ENCODE measurements at regions not wholly inside any gene's neighbourhood (a gene's known extent, or its start where the extent isn't known, plus 50 kb on each side); places are given as distances from the start of the nearest gene placed in this dataset.

DNA sequence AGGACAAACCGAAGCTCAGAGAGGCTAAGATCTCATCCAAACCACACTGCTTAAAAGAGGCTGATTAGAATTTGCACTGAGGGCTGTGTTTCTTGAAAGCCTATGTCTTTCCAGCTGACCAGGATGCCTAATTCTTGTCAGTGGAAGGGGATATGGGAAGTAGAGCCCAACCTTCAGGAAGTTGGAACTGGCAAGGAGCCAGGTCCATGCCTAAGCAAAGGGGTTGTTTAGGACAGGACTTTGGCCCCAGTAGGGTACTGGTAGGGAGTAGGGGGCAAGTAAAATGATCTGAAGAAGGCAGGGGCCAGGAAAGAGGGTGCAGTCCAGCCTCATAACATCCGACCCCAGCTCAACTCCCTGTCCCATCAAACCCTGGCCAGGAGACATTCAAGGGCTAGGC, 130.9 kb downstream of the GAS1 start:
- DNase-seq (ENCODE audit: low read depth) (no peak), FAIRE-seq (no peak)
- H3K4me3 ChIP-seq (ENCODE audit: insufficient read depth, low read depth, low read length), result no peak overlapping the region
- H2AFZ ChIP-seq (ENCODE audit: low read depth, low read length), result no peak overlapping the region
- Mint-ChIP-seq H3K27ac (ENCODE audit: unreplicated experiment) (no peak overlapping the region), H3K27me3 (ENCODE audit: low read depth, unreplicated experiment) (peaks cover 8% of the 10 kb centered on the region), H3K4me1 (ENCODE audit: low read depth, unreplicated experiment) (no peaks in the 10 kb centered on the region), H3K9me3 (ENCODE audit: unreplicated experiment) (peaks cover 4% of the 10 kb centered on the region), H3K4me3 (ENCODE audit: unreplicated experiment) (no peak overlapping the region), H3K36me3 (ENCODE audit: low read depth, unreplicated experiment) (peaks cover 2% of the 10 kb centered on the region)
- H4K20me1 ChIP-seq (ENCODE audit: insufficient read depth, low read length), result no peaks in the 10 kb centered on the region
- no peaks in the 10 kb centered on the region for H3K4me1 ChIP-seq (ENCODE audit: insufficient read depth, low read length)
- H3K4me2 ChIP-seq (ENCODE audit: low read length), result no peak overlapping the region
- H3K27me3 ChIP-seq (ENCODE audit: insufficient read depth, low read length), result no peaks in the 10 kb centered on the region
- H3K79me2 ChIP-seq (ENCODE audit: insufficient read depth, low read length), result no peaks in the 10 kb centered on the region
- TF ChIP-seq, protein P1, sequence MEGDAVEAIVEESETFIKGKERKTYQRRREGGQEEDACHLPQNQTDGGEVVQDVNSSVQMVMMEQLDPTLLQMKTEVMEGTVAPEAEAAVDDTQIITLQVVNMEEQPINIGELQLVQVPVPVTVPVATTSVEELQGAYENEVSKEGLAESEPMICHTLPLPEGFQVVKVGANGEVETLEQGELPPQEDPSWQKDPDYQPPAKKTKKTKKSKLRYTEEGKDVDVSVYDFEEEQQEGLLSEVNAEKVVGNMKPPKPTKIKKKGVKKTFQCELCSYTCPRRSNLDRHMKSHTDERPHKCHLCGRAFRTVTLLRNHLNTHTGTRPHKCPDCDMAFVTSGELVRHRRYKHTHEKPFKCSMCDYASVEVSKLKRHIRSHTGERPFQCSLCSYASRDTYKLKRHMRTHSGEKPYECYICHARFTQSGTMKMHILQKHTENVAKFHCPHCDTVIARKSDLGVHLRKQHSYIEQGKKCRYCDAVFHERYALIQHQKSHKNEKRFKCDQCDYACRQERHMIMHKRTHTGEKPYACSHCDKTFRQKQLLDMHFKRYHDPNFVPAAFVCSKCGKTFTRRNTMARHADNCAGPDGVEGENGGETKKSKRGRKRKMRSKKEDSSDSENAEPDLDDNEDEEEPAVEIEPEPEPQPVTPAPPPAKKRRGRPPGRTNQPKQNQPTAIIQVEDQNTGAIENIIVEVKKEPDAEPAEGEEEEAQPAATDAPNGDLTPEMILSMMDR (IDR thresholded peaks at IDR 0.05; ENCODE audit: insufficient read depth, low read depth, low read length), result no peak
- TF ChIP-seq EZH2 (IDR thresholded peaks at IDR 0.05; ENCODE audit: insufficient read depth, low read length), result no peak
- H3K27ac ChIP-seq (ENCODE audit: low read depth, low read length), result no peak overlapping the region
- no peaks in the 10 kb centered on the region for H3K36me3 ChIP-seq (ENCODE audit: insufficient read depth, low read length)
- H3K9ac ChIP-seq (ENCODE audit: low read length), result no peak overlapping the region
- no peaks in the 10 kb centered on the region for H3K9me3 ChIP-seq (ENCODE audit: insufficient read depth, low read depth, low read length)

DNA sequence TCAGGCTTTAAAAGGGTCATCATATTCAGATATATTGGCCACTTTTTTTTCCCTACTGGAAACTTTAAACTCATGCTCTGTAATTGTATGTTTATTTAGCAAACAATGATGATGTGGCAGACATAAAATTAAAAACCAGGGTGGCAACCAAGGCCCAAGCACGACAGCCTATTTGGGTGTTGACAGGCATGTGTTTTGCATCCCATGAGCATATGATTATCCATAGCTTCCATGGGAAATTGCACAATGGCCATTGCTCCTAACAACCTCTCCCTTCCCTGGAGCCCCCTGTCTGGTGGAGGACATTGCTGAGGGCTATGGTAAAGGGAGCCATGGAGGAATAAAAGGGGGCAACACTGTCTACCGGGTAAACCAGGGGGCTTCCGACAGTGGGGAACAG, 134.7 kb downstream of the GAS1 start:
- no peaks in the 10 kb centered on the region for H3K79me2 ChIP-seq (ENCODE audit: insufficient read depth, low read length)
- DNase-seq (ENCODE audit: low read depth) (no peak), FAIRE-seq (no peak)
- H2AFZ ChIP-seq (ENCODE audit: low read depth, low read length), result no peak overlapping the region
- no peak for TF ChIP-seq EZH2 (IDR thresholded peaks at IDR 0.05; ENCODE audit: insufficient read depth, low read length)
- TF ChIP-seq, protein P1 (IDR thresholded peaks at IDR 0.05; ENCODE audit: insufficient read depth, low read depth, low read length), result no peak
- H3K9ac ChIP-seq (ENCODE audit: low read length), result no peak overlapping the region
- H3K9me3 Mint-ChIP-seq (ENCODE audit: unreplicated experiment), result peaks cover 2% of the 10 kb centered on the region
- H3K27me3 ChIP-seq (ENCODE audit: insufficient read depth, low read length), result no peaks in the 10 kb centered on the region
- peaks cover 2% of the 10 kb centered on the region for H3K36me3 Mint-ChIP-seq (ENCODE audit: low read depth, unreplicated experiment)
- no peaks in the 10 kb centered on the region for H4K20me1 ChIP-seq (ENCODE audit: insufficient read depth, low read length)
- H3K4me2 ChIP-seq (ENCODE audit: low read length), result no peak overlapping the region
- H3K4me3 ChIP-seq (ENCODE audit: insufficient read depth, low read depth, low read length), result no peak overlapping the region
- no peak overlapping the region for H3K27ac Mint-ChIP-seq (ENCODE audit: unreplicated experiment)
- H3K27ac ChIP-seq (ENCODE audit: low read depth, low read length), result no peak overlapping the region
- H3K27me3 Mint-ChIP-seq (ENCODE audit: low read depth, unreplicated experiment), result peaks cover 24% of the 10 kb centered on the region
- no peak overlapping the region for H3K4me3 Mint-ChIP-seq (ENCODE audit: unreplicated experiment)
- H3K4me1 ChIP-seq (ENCODE audit: insufficient read depth, low read length), result no peaks in the 10 kb centered on the region
- H3K36me3 ChIP-seq (ENCODE audit: insufficient read depth, low read length), result no peaks in the 10 kb centered on the region
- H3K4me1 Mint-ChIP-seq (ENCODE audit: low read depth, unreplicated experiment), result no peaks in the 10 kb centered on the region
- H3K9me3 ChIP-seq (ENCODE audit: insufficient read depth, low read depth, low read length), result no peaks in the 10 kb centered on the region

DNA sequence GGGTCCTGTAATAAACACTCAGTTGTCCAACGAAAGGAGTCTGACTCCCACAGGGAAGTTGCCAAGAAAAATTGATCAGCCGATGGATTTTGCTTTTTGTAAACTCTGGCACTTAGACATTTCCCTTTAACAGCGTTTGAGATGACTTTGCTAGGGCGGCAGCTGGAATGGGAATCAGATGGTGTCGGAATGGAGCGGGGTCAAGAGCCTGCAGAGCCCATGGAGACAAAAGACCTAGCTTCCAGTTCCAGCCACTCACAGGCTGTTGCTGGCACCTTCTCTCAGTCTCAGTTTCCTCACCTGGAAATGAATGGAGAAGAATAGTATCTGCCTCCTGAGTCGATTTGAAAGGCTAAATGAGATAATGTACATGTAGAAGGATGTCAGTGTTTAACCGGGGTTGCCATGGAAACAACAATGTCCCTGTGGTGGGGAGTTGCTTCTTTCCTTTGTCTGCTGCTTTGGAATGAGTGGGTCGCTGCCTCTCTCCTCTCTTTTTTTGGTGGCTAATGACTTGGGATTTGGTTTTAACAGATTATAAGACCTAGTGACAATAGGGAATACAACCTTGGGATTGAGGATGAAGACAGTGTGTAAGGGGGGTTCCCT, 137.4 kb downstream of the GAS1 start:
- no peak overlapping the region for H3K27ac ChIP-seq (ENCODE audit: low read depth, low read length)
- no peaks in the 10 kb centered on the region for H3K79me2 ChIP-seq (ENCODE audit: insufficient read depth, low read length)
- no peak overlapping the region for H2AFZ ChIP-seq (ENCODE audit: low read depth, low read length)
- Mint-ChIP-seq H3K27ac (ENCODE audit: unreplicated experiment) (no peak overlapping the region), H3K9me3 (ENCODE audit: unreplicated experiment) (no peaks in the 10 kb centered on the region), H3K36me3 (ENCODE audit: low read depth, unreplicated experiment) (no peaks in the 10 kb centered on the region), H3K4me1 (ENCODE audit: low read depth, unreplicated experiment) (no peaks in the 10 kb centered on the region), H3K27me3 (ENCODE audit: low read depth, unreplicated experiment) (peaks cover 31% of the 10 kb centered on the region), H3K4me3 (ENCODE audit: unreplicated experiment) (no peak overlapping the region)
- H3K36me3 ChIP-seq (ENCODE audit: insufficient read depth, low read length), result no peaks in the 10 kb centered on the region
- H3K4me1 ChIP-seq (ENCODE audit: insufficient read depth, low read length), result no peaks in the 10 kb centered on the region
- no peaks in the 10 kb centered on the region for H3K9me3 ChIP-seq (ENCODE audit: insufficient read depth, low read depth, low read length)
- FAIRE-seq (no peak), DNase-seq (ENCODE audit: low read depth) (no peak)
- no peak for TF ChIP-seq EZH2 (IDR thresholded peaks at IDR 0.05; ENCODE audit: insufficient read depth, low read length)
- TF ChIP-seq, protein P1 (IDR thresholded peaks at IDR 0.05; ENCODE audit: insufficient read depth, low read depth, low read length), result no peak
- no peak overlapping the region for H3K4me2 ChIP-seq (ENCODE audit: low read length)
- H3K4me3 ChIP-seq (ENCODE audit: insufficient read depth, low read depth, low read length), result no peak overlapping the region
- no peaks in the 10 kb centered on the region for H3K27me3 ChIP-seq (ENCODE audit: insufficient read depth, low read length)
- no peak overlapping the region for H3K9ac ChIP-seq (ENCODE audit: low read length)
- H4K20me1 ChIP-seq (ENCODE audit: insufficient read depth, low read length), result no peaks in the 10 kb centered on the region

Measured in astrocyte (in vitro differentiated cells and primary cell).